Endothelial cell of umbilical vein (primary cell): ENCODE measurements at regions not wholly inside any gene's neighbourhood (a gene's known extent, or its start where the extent isn't known, plus 50 kb on each side); places are given as distances from the start of the nearest gene placed in this dataset.

ENCODE experiments used
- BruUV-seq: library from RNA; stranded (reverse); fragments of 400-500 nt; replicated peaks from 2 replicates; lab custom pipeline; 2021; lab: Mats Ljungman, UMichigan
- CTCF ChIA-PET: fragments of 300-600, 350-600 bp; sonication (Branson Sonifier 250); formaldehyde crosslinking; loops from one replicate; lab custom pipeline; 2021; ENCODE audit warnings: antibody characterized with exemption, inconsistent platforms; lab: Charles Lee
- POLR2A ChIA-PET: fragments of 300-600, 350-600 bp; sonication (Branson Sonifier 250); formaldehyde crosslinking; loops from one replicate; lab custom pipeline; 2021; ENCODE audit warnings: antibody characterized with exemption, inconsistent platforms; lab: Charles Lee
- DNase-seq: peaks from one replicate; pipeline ENCODE4 v3.0.0-alpha.2; 2011; ENCODE audit warnings: low read depth, low spot score
- FAIRE-seq: peaks from 2 replicates; lab custom pipeline; 2011; peaks lifted over from hg19 to GRCh38; lab: Jason Lieb, UNC
- H2AFZ ChIP-seq: 2 replicates; pipeline ENCODE4 v1.6.0; 2012; ENCODE audit warnings: low read depth, low read length, control low read depth, inconsistent platforms
- H3K27ac ChIP-seq: 2 replicates; pipeline ENCODE4 v1.5.1; 2011; ENCODE audit warnings: low read depth, mild to moderate bottlenecking, control low read depth, low read length, moderate library complexity; ENCODE audit not compliant: insufficient read depth
- H3K27me3 ChIP-seq, 2 experiments: 2 replicates each; pipeline versions ENCODE4 v1.6.0 to v1.6.1; 2011; ENCODE audit warnings: low read length in 2 of 2, mixed read lengths in 1 of 2; ENCODE audit not compliant: control insufficient read depth in 2 of 2, insufficient read depth in 2 of 2
- H3K36me3 ChIP-seq, 2 experiments: 2 replicates in 1 of 2; 3 replicates in 1 of 2; pipeline ENCODE4 v1.5.1; 2011; ENCODE audit warnings: low read length in 2 of 2, mild to moderate bottlenecking in 1 of 2, moderate library complexity in 1 of 2; ENCODE audit not compliant: control insufficient read depth in 2 of 2, insufficient read depth in 2 of 2; ENCODE audit errors: extremely low read depth in 1 of 2
- H3K4me1 ChIP-seq: 3 replicates; pipeline ENCODE4 v1.5.1; 2011; ENCODE audit warnings: mild to moderate bottlenecking, low read length; ENCODE audit not compliant: control insufficient read depth, insufficient read depth; ENCODE audit errors: extremely low read depth
- H3K4me2 ChIP-seq: 2 replicates; pipeline ENCODE4 v1.6.1; 2011; ENCODE audit warnings: low read length, control low read depth, mixed read lengths; ENCODE audit not compliant: insufficient read depth
- H3K4me3 ChIP-seq, 3 experiments: fragments of 200-600 bp in 1 of 3; sonication (generic), shearing (Covaris generic) in 1 of 3; replicated peaks in 1 of 3; 2 replicates each; pipeline ENCODE4 v1.5.1; 2011 to 2016; ENCODE audit warnings: control low read depth in 3 of 3, low read length in 3 of 3, mild to moderate bottlenecking in 2 of 3, inconsistent platforms in 1 of 3, low read depth in 1 of 3, moderate library complexity in 1 of 3; ENCODE audit not compliant: insufficient read depth in 1 of 3
- H3K79me2 ChIP-seq: 2 replicates; pipeline ENCODE4 v1.6.0; 2012; ENCODE audit warnings: low read length, inconsistent platforms; ENCODE audit not compliant: control insufficient read depth, insufficient read depth
- H3K9ac ChIP-seq: replicated peaks from 2 replicates; pipeline ENCODE3; 2011; ENCODE audit warnings: low read length, control low read depth; ENCODE audit not compliant: insufficient read depth; ENCODE audit errors: extremely low read depth
- H3K9me1 ChIP-seq: replicated peaks from 3 replicates; pipeline ENCODE4 v1.6.0; 2011; ENCODE audit warnings: mild to moderate bottlenecking, low read length; ENCODE audit not compliant: control insufficient read depth, insufficient read depth; ENCODE audit errors: extremely low read depth
- H3K9me3 ChIP-seq: replicated peaks from 2 replicates; pipeline ENCODE4 v1.5.1; 2012; ENCODE audit warnings: low read length, inconsistent platforms; ENCODE audit not compliant: control insufficient read depth, insufficient read depth
- H4K20me1 ChIP-seq: replicated peaks from 2 replicates; pipeline ENCODE3; 2011; ENCODE audit warnings: mild to moderate bottlenecking, low read length; ENCODE audit not compliant: control insufficient read depth, insufficient read depth; ENCODE audit errors: extremely low read depth
- EZH2 ChIP-seq: IDR thresholded peaks from 2 replicates; pipeline ENCODE4 v1.6.1; 2012; ENCODE audit warnings: borderline replicate concordance, low read depth, mild to moderate bottlenecking, moderate library complexity, low read length, inconsistent platforms; ENCODE audit not compliant: severe bottlenecking
- FOS ChIP-seq: IDR thresholded peaks from 2 replicates; pipeline ENCODE4 v1.6.1; 2011; ENCODE audit warnings: mild to moderate bottlenecking, low read length, moderate library complexity, borderline replicate concordance; ENCODE audit not compliant: insufficient read depth
- GATA2 ChIP-seq: IDR thresholded peaks from 2 replicates; pipeline ENCODE4 v1.7.0; 2011; ENCODE audit warnings: low read depth, mild to moderate bottlenecking, moderate library complexity, mixed read lengths, low read length; ENCODE audit not compliant: insufficient read length, insufficient read depth
- JUN ChIP-seq: IDR thresholded peaks from 2 replicates; pipeline ENCODE4 v1.6.1; 2011; ENCODE audit warnings: borderline replicate concordance, low read depth; ENCODE audit not compliant: insufficient read length, insufficient read depth
- MYC ChIP-seq: IDR thresholded peaks from one replicate; pipeline ENCODE4 v1.6.1; 2011; ENCODE audit warnings: mild to moderate bottlenecking, low read depth, low read length
- POLR2A ChIP-seq: IDR thresholded peaks from 2 replicates; pipeline ENCODE4 v1.6.1; 2012; ENCODE audit warnings: low read depth, mild to moderate bottlenecking, control low read depth, low read length
- POLR2AphosphoS5 ChIP-seq: IDR thresholded peaks from 2 replicates; pipeline ENCODE4 v1.6.1; 2012; ENCODE audit warnings: low read depth, mild to moderate bottlenecking, control low read depth, low read length, moderate library complexity; ENCODE audit not compliant: insufficient read depth
- dilution Hi-C: fragments of 300-500 bp; cut with MboI; formaldehyde crosslinking; loops from one replicate; pipeline ENCODE4 v1.15.0; 2019; ENCODE audit warnings: low sequenced_read_pairs; ENCODE audit not compliant: extremely low pct_ligation_motif_present
- intact Hi-C: fragments of 100-400 bp; cut with micrococcal nuclease; formaldehyde crosslinking; loops from one replicate; pipeline ENCODE4 v1.10.0; 2022
- TF ChIP-seq, protein P1 (sequence below), 2 donors: IDR thresholded peaks; 1 replicate in 1 of 2; 2 replicates in 1 of 2; pipeline ENCODE4 v1.5.1; 2011; ENCODE audit warnings: low read length in 2 of 2, mild to moderate bottlenecking in 2 of 2, moderate library complexity in 2 of 2, control low read depth in 1 of 2, inconsistent platforms in 1 of 2, low read depth in 1 of 2; ENCODE audit not compliant: insufficient read depth in 1 of 2; ENCODE audit errors: extremely low read depth in 1 of 2
- TF ChIP-seq, protein P2 (sequence below): IDR thresholded peaks from 2 replicates; pipeline ENCODE4 v1.6.1; 2011; ENCODE audit not compliant: insufficient read depth, insufficient read length

DNA sequence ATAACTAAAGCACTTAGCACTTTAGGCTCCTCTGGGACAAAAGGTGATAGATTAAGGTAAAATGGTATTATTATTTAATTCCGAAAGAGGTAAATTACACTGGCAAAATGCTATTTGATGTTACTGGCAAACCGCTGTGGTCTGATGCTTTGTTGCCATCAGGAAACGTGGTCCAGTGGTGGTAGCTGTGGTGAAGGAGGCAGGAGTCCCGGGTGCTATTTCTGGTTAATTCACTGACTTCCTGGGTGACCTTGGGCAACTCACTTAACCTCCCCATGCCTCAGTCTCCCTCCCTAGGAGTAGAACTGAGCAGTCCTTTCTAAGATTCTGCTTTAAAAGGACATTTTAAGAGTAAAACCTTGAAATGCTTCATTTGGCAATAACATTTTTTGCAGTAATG is 233.4 kb downstream of the ZPLD1 start:
- Histone ChIP-seq H3K27me3 (no peaks in the 10 kb centered on the region), H3K4me3 (no peak overlapping the region), H4K20me1 (no peaks in the 10 kb centered on the region), H3K9ac (no peak overlapping the region), H3K9me1 (no peaks in the 10 kb centered on the region), H3K79me2 (no peaks in the 10 kb centered on the region), H3K9me3 (no peaks in the 10 kb centered on the region), H3K4me2 (no peak overlapping the region), H3K4me1 (no peaks in the 10 kb centered on the region), H3K27ac (no peak overlapping the region), H3K36me3 (no peaks in the 10 kb centered on the region), H2AFZ (no peak overlapping the region)
- no peak for TF ChIP-seq FOS
- DNase-seq (no peak), FAIRE-seq (no peak)
- intact Hi-C loops: no loop called here
- POLR2A ChIA-PET: no interaction called here
- dilution Hi-C loops: no loop called here
- BruUV-seq: no TSS peak
- CTCF ChIA-PET: no interaction called here

DNA sequence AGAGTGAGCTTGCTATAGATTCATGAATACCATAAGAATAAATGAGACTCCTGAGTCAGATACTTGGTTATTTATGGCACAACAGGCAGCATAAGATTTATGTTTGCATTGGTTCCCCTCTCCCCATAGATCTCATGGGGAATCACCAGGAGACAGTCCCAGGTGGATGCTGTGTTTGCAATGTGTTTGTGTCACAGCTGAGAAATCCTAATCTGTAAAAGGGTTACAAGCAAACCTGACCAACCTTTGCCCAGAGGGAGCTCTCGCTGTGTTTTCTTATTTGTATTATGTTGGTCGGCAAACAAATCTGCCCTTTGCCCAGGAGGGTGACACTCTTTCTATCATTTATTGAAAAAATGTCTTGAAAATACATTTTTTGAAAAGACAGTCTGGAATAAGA is 236.2 kb downstream of the ZPLD1 start:
- no peak for DNase-seq
- TF ChIP-seq POLR2A: no peak
- TF ChIP-seq EZH2: no peak
- no peak for TF ChIP-seq FOS
- TF ChIP-seq MYC: no peak
- TF ChIP-seq GATA2: no peak
- TF ChIP-seq, protein P1, sequence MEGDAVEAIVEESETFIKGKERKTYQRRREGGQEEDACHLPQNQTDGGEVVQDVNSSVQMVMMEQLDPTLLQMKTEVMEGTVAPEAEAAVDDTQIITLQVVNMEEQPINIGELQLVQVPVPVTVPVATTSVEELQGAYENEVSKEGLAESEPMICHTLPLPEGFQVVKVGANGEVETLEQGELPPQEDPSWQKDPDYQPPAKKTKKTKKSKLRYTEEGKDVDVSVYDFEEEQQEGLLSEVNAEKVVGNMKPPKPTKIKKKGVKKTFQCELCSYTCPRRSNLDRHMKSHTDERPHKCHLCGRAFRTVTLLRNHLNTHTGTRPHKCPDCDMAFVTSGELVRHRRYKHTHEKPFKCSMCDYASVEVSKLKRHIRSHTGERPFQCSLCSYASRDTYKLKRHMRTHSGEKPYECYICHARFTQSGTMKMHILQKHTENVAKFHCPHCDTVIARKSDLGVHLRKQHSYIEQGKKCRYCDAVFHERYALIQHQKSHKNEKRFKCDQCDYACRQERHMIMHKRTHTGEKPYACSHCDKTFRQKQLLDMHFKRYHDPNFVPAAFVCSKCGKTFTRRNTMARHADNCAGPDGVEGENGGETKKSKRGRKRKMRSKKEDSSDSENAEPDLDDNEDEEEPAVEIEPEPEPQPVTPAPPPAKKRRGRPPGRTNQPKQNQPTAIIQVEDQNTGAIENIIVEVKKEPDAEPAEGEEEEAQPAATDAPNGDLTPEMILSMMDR (IDR thresholded peaks at IDR 0.05; ENCODE audit: extremely low read depth in 1 of 2, insufficient read depth in 1 of 2, low read depth in 1 of 2, low read length in 2 of 2): no peak
- TF ChIP-seq, protein P2, sequence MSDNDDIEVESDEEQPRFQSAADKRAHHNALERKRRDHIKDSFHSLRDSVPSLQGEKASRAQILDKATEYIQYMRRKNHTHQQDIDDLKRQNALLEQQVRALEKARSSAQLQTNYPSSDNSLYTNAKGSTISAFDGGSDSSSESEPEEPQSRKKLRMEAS: no peak
- no peak for TF ChIP-seq POLR2AphosphoS5
- TF ChIP-seq JUN: no peak
- H3K27ac ChIP-seq: no peak overlapping the region
- no TSS peak for BruUV-seq
- no peaks in the 10 kb centered on the region for H3K9me3 ChIP-seq
- H2AFZ ChIP-seq: no peak overlapping the region
- no peak for FAIRE-seq
- intact Hi-C loops (loop anchor here (5.0 to 10.0 kb wide), 2 partner anchors 436 to 864 kb away; no protein-coding TSS in a partner anchor), dilution Hi-C loops (no loop called here)
- H3K36me3 ChIP-seq: no peaks in the 10 kb centered on the region
- CTCF ChIA-PET: interaction anchor here (1.3 to 4.5 kb wide), 2 partner anchors 31 to 442 kb away, joined by 3 to 41 read pairs; no protein-coding TSS in a partner anchor
- H3K79me2 ChIP-seq: no peaks in the 10 kb centered on the region
- H3K4me1 ChIP-seq: no peaks in the 10 kb centered on the region
- no peak overlapping the region for H3K4me2 ChIP-seq
- no peaks in the 10 kb centered on the region for H4K20me1 ChIP-seq
- H3K9me1 ChIP-seq: no peaks in the 10 kb centered on the region
- no peaks in the 10 kb centered on the region for H3K27me3 ChIP-seq
- POLR2A ChIA-PET: no interaction called here
- no peak overlapping the region for H3K4me3 ChIP-seq
- H3K9ac ChIP-seq: no peak overlapping the region
